Activated naive CD8-positive, alpha-beta T cell treated with anti-CD3 and anti-CD28 coated beads, Interleukin-2, amount 50 U/mL, for 24 hours (primary cell): ENCODE measurements at regions not wholly inside any gene's neighbourhood (a gene's known extent, or its start where the extent isn't known, plus 50 kb on each side); places are given as distances from the start of the nearest gene placed in this dataset.
"Not testable (repeated sequence)": the region's sequence is repeated elsewhere in the genome, so short reads cannot be mapped to it uniquely, and the experiment has no call there.

Experiments used
- ATAC-seq: fragments of 150-1000 bp; cut with Tn5 transposase; one replicate; pipeline ENCODE4 v1.10.0; 2021
- DNase-seq: peaks from one replicate; pipeline ENCODE4 v3.0.0; 2021
- H3K27ac Mint-ChIP-seq: one replicate; pipeline ENCODE4 v1.8.0; 2021; ENCODE audit warnings: mild to moderate bottlenecking, mixed read lengths
- H3K27me3 Mint-ChIP-seq: one replicate; pipeline ENCODE4 v1.8.0; 2021; ENCODE audit warnings: mixed read lengths
- H3K36me3 Mint-ChIP-seq: one replicate; pipeline ENCODE4 v1.8.0; 2021; ENCODE audit warnings: low read depth, mixed read lengths
- H3K4me1 Mint-ChIP-seq: one replicate; pipeline ENCODE4 v1.8.0; 2021; ENCODE audit warnings: mixed read lengths
- H3K4me3 Mint-ChIP-seq: one replicate; pipeline ENCODE4 v1.8.0; 2021; ENCODE audit warnings: mild to moderate bottlenecking, moderate library complexity, mixed read lengths
- H3K9me3 Mint-ChIP-seq: one replicate; pipeline ENCODE4 v1.8.0; 2021; ENCODE audit warnings: mixed read lengths

GRCh38 chr7:152905949-152906348 is 146.4 kb downstream of the ACTR3B start:
- DNase-seq (no peak), ATAC-seq (no peak)
- Mint-ChIP-seq H3K9me3 (no peaks in the 10 kb centered on the region), H3K4me1 (no peaks in the 10 kb centered on the region), H3K27me3 (no peaks in the 10 kb centered on the region), H3K4me3 (no peak overlapping the region), H3K36me3 (no peaks in the 10 kb centered on the region), H3K27ac (no peak overlapping the region)

GRCh38 chr7:152907042-152907761 is 147.7 kb downstream of the ACTR3B start:
- Mint-ChIP-seq H3K36me3 (no peaks in the 10 kb centered on the region), H3K27me3 (no peaks in the 10 kb centered on the region), H3K9me3 (no peaks in the 10 kb centered on the region), H3K4me3 (no peak overlapping the region), H3K4me1 (no peaks in the 10 kb centered on the region), H3K27ac (no peak overlapping the region)
- no peak for ATAC-seq
- no peak for DNase-seq

DNA sequence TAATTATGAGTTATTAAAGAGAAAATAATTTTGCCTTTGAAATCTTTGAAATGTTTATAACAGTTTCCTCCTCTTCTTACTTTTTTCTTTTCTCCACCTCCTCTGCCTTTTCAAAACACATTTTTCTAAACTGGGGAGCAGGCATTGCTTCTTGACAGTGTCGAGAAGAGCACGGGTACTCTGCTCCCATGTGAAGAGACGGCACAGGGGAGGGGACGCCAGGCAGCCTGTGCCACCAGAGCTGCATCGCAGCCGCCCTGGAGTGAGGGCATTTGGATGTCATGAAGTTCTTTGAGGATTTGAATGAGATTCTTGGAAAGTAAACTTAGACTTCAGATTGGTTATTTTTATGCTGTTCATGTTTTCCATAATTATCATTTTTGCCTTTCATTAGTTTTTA is 149.7 kb downstream of the ACTR3B start:
- Mint-ChIP-seq H3K27me3 (no peaks in the 10 kb centered on the region), H3K9me3 (no peaks in the 10 kb centered on the region), H3K27ac (no peak overlapping the region), H3K4me1 (no peaks in the 10 kb centered on the region), H3K36me3 (no peaks in the 10 kb centered on the region), H3K4me3 (no peak overlapping the region)
- no peak for DNase-seq
- ATAC-seq, result no peak

DNA sequence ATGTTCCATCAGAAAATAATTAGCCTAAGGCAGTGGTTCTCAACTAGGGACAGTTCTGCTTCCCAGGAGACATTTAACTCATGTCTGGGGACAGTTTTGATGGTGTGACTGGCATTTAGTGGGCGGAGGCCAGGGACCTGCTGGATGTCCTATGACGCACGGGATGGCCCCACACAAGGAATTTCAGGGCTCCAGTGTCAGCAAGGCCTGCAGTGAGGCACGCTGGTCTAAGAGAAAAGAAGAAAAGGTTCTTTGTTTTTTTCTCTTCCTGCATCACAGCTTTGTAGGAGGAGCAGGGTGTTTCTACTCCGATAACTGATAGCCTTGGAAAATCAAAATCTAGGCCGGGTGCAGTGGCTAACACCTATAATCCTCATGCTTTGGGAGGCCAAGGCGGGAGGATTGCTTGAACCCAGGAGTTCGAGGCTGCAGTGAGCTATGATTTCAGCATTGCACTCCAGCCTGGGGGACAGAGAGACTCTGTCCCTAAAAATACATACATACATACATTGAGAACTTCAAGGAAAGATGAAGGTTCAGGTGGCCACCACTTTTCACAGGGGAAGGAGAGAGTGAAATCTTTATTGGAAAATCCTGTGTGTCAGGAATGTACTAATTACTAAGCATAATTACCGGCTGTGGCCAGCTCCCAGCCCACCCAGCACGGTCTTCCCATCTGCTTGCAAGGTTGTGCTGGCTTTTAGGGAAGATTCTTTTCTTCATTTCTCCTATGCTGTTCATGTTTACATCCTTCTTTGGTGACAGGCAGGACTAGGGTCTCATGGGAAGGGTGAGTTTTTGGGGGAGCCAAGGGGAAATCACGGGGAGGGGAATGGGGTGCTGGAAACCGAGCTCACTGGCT is 150.4 kb downstream of the ACTR3B start:
- no peak overlapping the region for H3K27ac Mint-ChIP-seq

GRCh38 chr7:152910545-152911225 is 151.1 kb downstream of the ACTR3B start:
- DNase-seq, result no peak
- H3K36me3 Mint-ChIP-seq, result no peaks in the 10 kb centered on the region
- no peak for ATAC-seq
- no peaks in the 10 kb centered on the region for H3K27me3 Mint-ChIP-seq
- no peaks in the 10 kb centered on the region for H3K9me3 Mint-ChIP-seq
- H3K4me3 Mint-ChIP-seq, result no peak overlapping the region
- H3K27ac Mint-ChIP-seq, result no peak overlapping the region
- H3K4me1 Mint-ChIP-seq, result no peaks in the 10 kb centered on the region

More for the DNA sequence above, 150.4 kb downstream of the ACTR3B start:
- Mint-ChIP-seq H3K4me3 (no peak overlapping the region), H3K27me3 (no peaks in the 10 kb centered on the region), H3K36me3 (no peaks in the 10 kb centered on the region), H3K4me1 (no peaks in the 10 kb centered on the region), H3K9me3 (no peaks in the 10 kb centered on the region)
- ATAC-seq (no peak), DNase-seq (no peak)

DNA sequence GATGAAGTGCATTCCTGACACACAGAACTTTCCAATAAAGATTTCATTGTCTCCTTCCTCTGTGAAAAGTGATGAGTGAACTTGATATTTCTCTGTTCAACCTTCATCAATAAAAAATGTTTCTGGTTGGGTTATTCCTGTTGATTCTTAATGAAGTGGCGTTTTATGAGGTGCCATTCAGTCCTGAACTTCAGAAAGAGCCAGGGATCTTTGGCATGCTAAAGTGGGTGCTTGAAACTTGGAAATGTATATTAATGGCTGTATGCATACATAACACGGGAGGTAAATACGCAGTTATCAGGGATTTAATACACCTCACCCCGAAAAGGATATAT is 151.6 kb downstream of the ACTR3B start:
- DNase-seq (no peak), ATAC-seq (no peak)
- Mint-ChIP-seq H3K4me1 (no peaks in the 10 kb centered on the region), H3K4me3 (no peak overlapping the region), H3K36me3 (no peaks in the 10 kb centered on the region), H3K9me3 (no peaks in the 10 kb centered on the region), H3K27ac (no peak overlapping the region), H3K27me3 (no peaks in the 10 kb centered on the region)

GRCh38 chr7:152911922-152912321 is 152.4 kb downstream of the ACTR3B start:
- no peak for ATAC-seq
- no peaks in the 10 kb centered on the region for H3K9me3 Mint-ChIP-seq
- H3K27me3 Mint-ChIP-seq, result no peaks in the 10 kb centered on the region
- no peak for DNase-seq
- no peaks in the 10 kb centered on the region for H3K36me3 Mint-ChIP-seq
- no peak overlapping the region for H3K27ac Mint-ChIP-seq
- H3K4me3 Mint-ChIP-seq, result no peak overlapping the region
- no peaks in the 10 kb centered on the region for H3K4me1 Mint-ChIP-seq

- H3K36me3 Mint-ChIP-seq, result no peaks in the 10 kb centered on the region
- H3K27ac Mint-ChIP-seq, result no peak overlapping the region
- no peak overlapping the region for H3K4me3 Mint-ChIP-seq
- no peak for DNase-seq
- no peaks in the 10 kb centered on the region for H3K9me3 Mint-ChIP-seq
- no peaks in the 10 kb centered on the region for H3K4me1 Mint-ChIP-seq
- no peaks in the 10 kb centered on the region for H3K27me3 Mint-ChIP-seq
- no peak for ATAC-seq
These were observed 153.0 kb downstream of the ACTR3B start for GRCh38 chr7:152912511-152912910.

GRCh38 chr7:152913492-152913891 is 153.9 kb downstream of the ACTR3B start:
- ATAC-seq, result no peak
- H3K27ac Mint-ChIP-seq, result no peak overlapping the region

GRCh38 chr7:152914014-152914844 is 154.7 kb downstream of the ACTR3B start:
- Mint-ChIP-seq H3K36me3 (no peaks in the 10 kb centered on the region), H3K4me1 (no peaks in the 10 kb centered on the region), H3K4me3 (no peak overlapping the region), H3K27me3 (no peaks in the 10 kb centered on the region), H3K27ac (no peak overlapping the region), H3K9me3 (peaks cover 7% of the 10 kb centered on the region)
- ATAC-seq, result no peak
- DNase-seq, result no peak

More at GRCh38 chr7:152913492-152913891, 153.9 kb downstream of the ACTR3B start:
- H3K4me1 Mint-ChIP-seq, result no peaks in the 10 kb centered on the region
- no peaks in the 10 kb centered on the region for H3K36me3 Mint-ChIP-seq
- H3K27me3 Mint-ChIP-seq, result no peaks in the 10 kb centered on the region
- H3K9me3 Mint-ChIP-seq, result peaks cover 7% of the 10 kb centered on the region
- no peak for DNase-seq
- no peak overlapping the region for H3K4me3 Mint-ChIP-seq

DNA sequence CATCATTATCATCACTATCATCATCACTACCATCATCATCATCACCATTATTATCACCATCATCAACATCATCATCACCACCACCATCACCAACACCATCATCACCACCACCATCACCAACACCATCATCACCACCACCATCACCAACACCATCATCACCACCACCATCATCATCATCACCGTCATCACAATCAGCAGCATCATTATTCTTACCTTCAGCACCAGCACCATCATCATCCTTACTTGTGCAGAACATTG is 155.2 kb downstream of the ACTR3B start:
- ATAC-seq, H3K4me3 Mint-ChIP-seq, DNase-seq, H3K27ac Mint-ChIP-seq, H3K9me3 Mint-ChIP-seq, H3K27me3 Mint-ChIP-seq, H3K36me3 Mint-ChIP-seq, H3K4me1 Mint-ChIP-seq: not testable (repeated sequence)

DNA sequence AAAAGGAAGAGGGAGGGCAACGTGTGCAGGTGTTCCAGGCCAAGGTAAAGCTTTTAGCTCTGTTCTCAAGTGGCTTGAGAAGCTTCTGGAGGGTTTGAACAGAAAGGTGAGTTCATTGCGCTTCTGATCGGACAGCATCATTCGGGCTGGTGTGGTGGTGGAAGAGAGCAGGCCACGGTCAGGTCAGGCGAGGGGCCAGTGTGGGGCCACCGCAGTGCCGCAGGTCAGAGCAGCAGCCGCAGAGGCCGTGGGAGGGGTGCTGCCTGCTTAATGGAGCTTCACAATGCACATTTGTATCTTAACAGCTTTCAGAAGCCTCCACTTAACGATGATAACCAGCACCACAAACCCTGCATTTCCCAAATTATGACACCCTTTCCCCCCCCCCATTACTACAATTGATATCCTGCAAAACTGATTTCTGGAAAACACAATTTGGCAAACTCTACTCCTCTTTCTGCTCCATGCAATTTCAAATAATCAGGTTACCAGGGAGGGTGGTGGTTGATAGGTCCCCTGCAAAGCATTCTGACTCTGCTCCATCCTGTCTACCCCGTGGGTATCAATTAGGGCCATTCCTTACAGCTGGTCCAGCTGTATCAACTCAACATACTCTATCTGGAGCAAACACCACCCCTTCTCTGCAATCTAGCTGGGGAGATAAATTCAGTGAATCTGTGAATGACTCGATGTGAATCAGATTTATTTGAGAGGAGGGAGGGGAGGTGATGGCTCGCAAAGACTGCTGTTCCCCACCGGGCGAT is 162.9 kb downstream of the ACTR3B start:
- no peak for DNase-seq
- Mint-ChIP-seq H3K36me3 (peaks cover 2% of the 10 kb centered on the region), H3K4me3 (no peak overlapping the region), H3K4me1 (no peaks in the 10 kb centered on the region), H3K27me3 (peaks cover 28% of the 10 kb centered on the region), H3K9me3 (peaks cover 19% of the 10 kb centered on the region), H3K27ac (no peak overlapping the region)
- ATAC-seq, result no peak

- DNase-seq, result no peak
- H3K9me3 Mint-ChIP-seq, result peaks cover 12% of the 10 kb centered on the region
- no peak for ATAC-seq
- no peak overlapping the region for H3K4me3 Mint-ChIP-seq
- H3K36me3 Mint-ChIP-seq, result peaks cover 2% of the 10 kb centered on the region
- H3K27ac Mint-ChIP-seq, result no peak overlapping the region
- no peaks in the 10 kb centered on the region for H3K4me1 Mint-ChIP-seq
- peaks cover 35% of the 10 kb centered on the region for H3K27me3 Mint-ChIP-seq
These were observed 164.2 kb downstream of the ACTR3B start for GRCh38 chr7:152923711-152924110.

- H3K27ac Mint-ChIP-seq, result no peak overlapping the region
- peaks cover 35% of the 10 kb centered on the region for H3K27me3 Mint-ChIP-seq
These were observed 164.7 kb downstream of the ACTR3B start for GRCh38 chr7:152924238-152924637.

More at GRCh38 chr7:152924238-152924637, 164.7 kb downstream of the ACTR3B start:
- Mint-ChIP-seq H3K4me1 (no peaks in the 10 kb centered on the region), H3K9me3 (peaks cover 12% of the 10 kb centered on the region), H3K4me3 (no peak overlapping the region), H3K36me3 (peaks cover 2% of the 10 kb centered on the region)
- ATAC-seq (no peak), DNase-seq (no peak)
